NCI-H1436 (cell line): ENCODE measurements at regions not wholly inside any gene's neighbourhood (a gene's known extent, or its start where the extent isn't known, plus 50 kb on each side); places are given as distances from the start of the nearest gene placed in this dataset.

ENCODE experiments used
- DNase-seq: peaks from one replicate; lab custom pipeline; 2025; lab: John Stamatoyannopoulos, UW

- DNase-seq = no peak
Measured at GRCh38 chr1:181858135-181858534, 203.4 kb downstream of the ZNF648 start.
